ENCODE measurements at regions not wholly inside any gene's neighbourhood (a gene's known extent, or its start where the extent isn't known, plus 50 kb on each side); places are given as distances from the start of the nearest gene placed in this dataset.

DNA sequence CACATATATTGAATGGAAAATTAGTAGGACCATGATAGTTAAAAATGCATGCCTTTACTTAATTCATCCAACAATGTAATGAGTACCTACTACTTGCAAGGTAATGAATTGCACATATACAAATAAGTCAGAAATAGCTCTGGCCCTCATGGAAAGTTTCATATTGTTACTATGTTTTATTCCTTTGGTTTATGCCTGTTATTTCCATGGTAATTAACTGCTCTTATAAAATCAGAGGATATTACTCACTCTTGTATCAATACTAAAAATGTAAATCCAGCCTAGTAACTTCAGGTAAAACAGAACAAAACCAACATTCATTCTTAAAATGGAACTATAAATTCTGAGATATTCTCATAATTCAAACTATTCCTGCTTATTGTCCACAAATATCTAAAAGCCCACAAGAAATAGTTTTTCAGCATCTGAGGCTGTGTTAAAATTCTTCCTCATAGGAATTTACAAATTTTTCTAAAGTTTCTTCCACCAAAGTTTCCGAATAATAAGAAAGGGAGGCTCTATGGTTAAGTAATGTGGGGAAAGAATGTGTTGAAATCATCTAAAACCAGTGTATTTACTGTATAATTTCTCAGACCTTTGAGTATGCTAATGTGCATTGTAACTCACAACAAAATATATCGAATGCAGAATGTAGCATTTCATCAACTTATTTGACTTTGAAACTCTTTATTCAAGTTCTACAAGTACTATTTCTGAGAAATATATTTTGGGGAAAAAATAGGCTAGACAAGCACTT lies 444.2 kb downstream of the PDGFC start:
- no peaks in the 10 kb centered on the region for H3F3A ChIP-seq (ENCODE audit: low read depth)
- H3K4me3 ChIP-seq = no peak overlapping the region
- no peak overlapping the region for H3K27ac ChIP-seq
- H3K79me2 ChIP-seq (ENCODE audit: low read depth) = no peaks in the 10 kb centered on the region
- no peaks in the 10 kb centered on the region for H3K27me3 ChIP-seq
- no peak for DNase-seq (ENCODE audit: low spot score)
- no peak overlapping the region for H3K9ac ChIP-seq
- TF ChIP-seq EZH2phosphoT487 (IDR thresholded peaks at IDR 0.05) (no peak), EZH2 (IDR thresholded peaks at IDR 0.05) (no peak)
- TF ChIP-seq, protein P1, sequence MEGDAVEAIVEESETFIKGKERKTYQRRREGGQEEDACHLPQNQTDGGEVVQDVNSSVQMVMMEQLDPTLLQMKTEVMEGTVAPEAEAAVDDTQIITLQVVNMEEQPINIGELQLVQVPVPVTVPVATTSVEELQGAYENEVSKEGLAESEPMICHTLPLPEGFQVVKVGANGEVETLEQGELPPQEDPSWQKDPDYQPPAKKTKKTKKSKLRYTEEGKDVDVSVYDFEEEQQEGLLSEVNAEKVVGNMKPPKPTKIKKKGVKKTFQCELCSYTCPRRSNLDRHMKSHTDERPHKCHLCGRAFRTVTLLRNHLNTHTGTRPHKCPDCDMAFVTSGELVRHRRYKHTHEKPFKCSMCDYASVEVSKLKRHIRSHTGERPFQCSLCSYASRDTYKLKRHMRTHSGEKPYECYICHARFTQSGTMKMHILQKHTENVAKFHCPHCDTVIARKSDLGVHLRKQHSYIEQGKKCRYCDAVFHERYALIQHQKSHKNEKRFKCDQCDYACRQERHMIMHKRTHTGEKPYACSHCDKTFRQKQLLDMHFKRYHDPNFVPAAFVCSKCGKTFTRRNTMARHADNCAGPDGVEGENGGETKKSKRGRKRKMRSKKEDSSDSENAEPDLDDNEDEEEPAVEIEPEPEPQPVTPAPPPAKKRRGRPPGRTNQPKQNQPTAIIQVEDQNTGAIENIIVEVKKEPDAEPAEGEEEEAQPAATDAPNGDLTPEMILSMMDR (IDR thresholded peaks at IDR 0.05) = no peak
- no peaks in the 10 kb centered on the region for H3K36me3 Mint-ChIP-seq
- no peak overlapping the region for H3K4me3 Mint-ChIP-seq
- no peak overlapping the region for H3K4me2 ChIP-seq
- H3K9me3 Mint-ChIP-seq = no peaks in the 10 kb centered on the region
- no peaks in the 10 kb centered on the region for H3K27me3 Mint-ChIP-seq (ENCODE audit: insufficient read depth, low read depth)
- no peaks in the 10 kb centered on the region for H3K36me3 ChIP-seq
- H3K9me3 ChIP-seq (ENCODE audit: low read depth) = no peaks in the 10 kb centered on the region
- H4K20me1 ChIP-seq (ENCODE audit: low read depth) = no peaks in the 10 kb centered on the region
- H2AFZ ChIP-seq (replicated peaks) = no peak overlapping the region
- no peaks in the 10 kb centered on the region for H3K4me1 Mint-ChIP-seq
- no peak overlapping the region for H3K27ac Mint-ChIP-seq
- H3K4me1 ChIP-seq = no peaks in the 10 kb centered on the region

DNA sequence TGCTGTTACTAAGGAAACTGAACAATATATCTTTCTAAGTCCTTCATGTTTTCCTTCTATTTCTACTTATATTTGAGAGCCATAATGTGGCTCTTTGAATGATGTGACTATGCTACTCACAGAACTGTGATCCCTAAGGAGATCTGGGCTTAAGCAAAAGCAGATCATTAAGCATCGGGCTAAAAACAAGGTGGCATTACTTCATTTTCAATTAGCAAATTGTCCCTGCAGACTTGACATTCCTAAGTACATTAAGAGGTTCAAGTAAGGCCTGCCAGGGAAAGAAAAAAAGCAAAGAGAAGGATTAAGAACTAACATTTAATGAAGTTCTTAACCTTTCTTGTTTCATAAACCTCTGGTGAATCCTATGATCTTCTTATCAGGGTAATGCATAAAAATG lies 447.6 kb downstream of the PDGFC start:
- no peak overlapping the region for H3K9ac ChIP-seq
- DNase-seq (ENCODE audit: low spot score) = no peak
- no peak for TF ChIP-seq EZH2phosphoT487 (IDR thresholded peaks at IDR 0.05)
- TF ChIP-seq, protein P1 (IDR thresholded peaks at IDR 0.05) = no peak
- no peak for TF ChIP-seq EZH2 (IDR thresholded peaks at IDR 0.05)
- H3K4me3 Mint-ChIP-seq = no peak overlapping the region
- H3K4me3 ChIP-seq = no peak overlapping the region
- peaks cover 3% of the 10 kb centered on the region for H3K4me1 Mint-ChIP-seq
- H3K36me3 ChIP-seq = no peaks in the 10 kb centered on the region
- H3K36me3 Mint-ChIP-seq = no peaks in the 10 kb centered on the region
- no peak overlapping the region for H2AFZ ChIP-seq (replicated peaks)
- no peaks in the 10 kb centered on the region for H3K9me3 Mint-ChIP-seq
- H4K20me1 ChIP-seq (ENCODE audit: low read depth) = no peaks in the 10 kb centered on the region
- H3K9me3 ChIP-seq (ENCODE audit: low read depth) = no peaks in the 10 kb centered on the region
- H3K4me1 ChIP-seq = no peaks in the 10 kb centered on the region
- H3K79me2 ChIP-seq (ENCODE audit: low read depth) = no peaks in the 10 kb centered on the region
- H3K27ac Mint-ChIP-seq = no peak overlapping the region
- H3F3A ChIP-seq (ENCODE audit: low read depth) = no peaks in the 10 kb centered on the region
- H3K27me3 ChIP-seq = no peaks in the 10 kb centered on the region
- no peaks in the 10 kb centered on the region for H3K27me3 Mint-ChIP-seq (ENCODE audit: insufficient read depth, low read depth)
- H3K4me2 ChIP-seq = no peak overlapping the region
- no peak overlapping the region for H3K27ac ChIP-seq

DNA sequence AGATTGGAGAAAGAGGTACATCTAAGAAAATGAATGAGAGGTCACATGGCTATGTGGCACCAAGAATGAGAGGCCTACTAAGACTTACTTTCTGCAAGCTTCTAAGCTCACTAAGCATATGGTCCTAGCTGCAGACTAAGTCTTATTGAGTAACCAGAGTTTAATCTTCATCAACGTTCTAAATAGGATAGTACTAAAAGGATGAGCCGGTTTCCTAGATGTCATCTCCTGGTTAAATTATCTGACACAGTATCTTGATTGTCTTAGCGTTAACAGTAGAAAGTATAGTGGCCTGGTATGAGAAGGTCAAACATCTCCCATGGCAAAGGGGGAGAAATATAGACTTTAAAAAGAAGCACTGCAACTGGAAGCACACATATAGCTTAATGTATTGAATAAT lies 448.1 kb downstream of the PDGFC start:
- Histone ChIP-seq H3F3A (ENCODE audit: low read depth) (no peaks in the 10 kb centered on the region), H3K4me2 (no peak overlapping the region), H3K36me3 (no peaks in the 10 kb centered on the region), H2AFZ (replicated peaks) (no peak overlapping the region), H3K27ac (no peak overlapping the region), H3K9ac (no peak overlapping the region), H3K9me3 (ENCODE audit: low read depth) (no peaks in the 10 kb centered on the region), H4K20me1 (ENCODE audit: low read depth) (no peaks in the 10 kb centered on the region), H3K4me3 (no peak overlapping the region), H3K27me3 (no peaks in the 10 kb centered on the region), H3K4me1 (no peaks in the 10 kb centered on the region), H3K79me2 (ENCODE audit: low read depth) (no peaks in the 10 kb centered on the region)
- Mint-ChIP-seq H3K4me3 (no peak overlapping the region), H3K27me3 (ENCODE audit: insufficient read depth, low read depth) (no peaks in the 10 kb centered on the region), H3K36me3 (no peaks in the 10 kb centered on the region), H3K4me1 (peaks cover 3% of the 10 kb centered on the region), H3K27ac (no peak overlapping the region), H3K9me3 (no peaks in the 10 kb centered on the region)
- no peak for TF ChIP-seq EZH2phosphoT487 (IDR thresholded peaks at IDR 0.05)
- TF ChIP-seq EZH2 (IDR thresholded peaks at IDR 0.05) = no peak
- TF ChIP-seq, protein P1 (IDR thresholded peaks at IDR 0.05) = no peak
- no peak for DNase-seq (ENCODE audit: low spot score)

Data from neural progenitor cell (in vitro differentiated cells).